ENCODE measurements at regions not wholly inside any gene's neighbourhood (a gene's known extent, or its start where the extent isn't known, plus 50 kb on each side); places are given as distances from the start of the nearest gene placed in this dataset.

- Histone ChIP-seq H3K27ac (ENCODE audit: low read depth, low read length) (no peak overlapping the region), H3K27me3 (replicated peaks in 1 of 4; ENCODE audit: control insufficient read depth in 3 of 4, extremely low read depth in 1 of 4, insufficient read depth in 3 of 4, low read length in 3 of 4) (no peaks in the 10 kb centered on the region), H3K18ac (ENCODE audit: extremely low read depth, low read length) (no peak overlapping the region), H2BK5ac (ENCODE audit: low read depth, low read length) (no peak overlapping the region), H4K91ac (replicated peaks; ENCODE audit: insufficient read length, low read length) (no peak overlapping the region), H3K36me3 (ENCODE audit: control insufficient read depth in 2 of 4, insufficient read depth in 4 of 4, low read length in 3 of 4) (no peaks in the 10 kb centered on the region), H4K5ac (ENCODE audit: insufficient read length, low read depth, low read length) (no peak overlapping the region), H2BK120ac (replicated peaks; ENCODE audit: low read depth, low read length) (no peak overlapping the region), H2AFZ (ENCODE audit: low read length) (no peak overlapping the region), H3K79me1 (ENCODE audit: low read depth, low read length) (no peaks in the 10 kb centered on the region), H3K9me3 (ENCODE audit: insufficient read depth in 2 of 2, low read depth in 1 of 2, low read length in 1 of 2) (no peaks in the 10 kb centered on the region), H4K20me1 (replicated peaks in 1 of 2; ENCODE audit: control insufficient read depth in 1 of 2, insufficient read depth in 2 of 2, low read length in 2 of 2) (no peaks in the 10 kb centered on the region), H3K4me2 (ENCODE audit: insufficient read depth in 1 of 2, low read depth in 2 of 2, low read length in 2 of 2) (no peak overlapping the region), H2BK20ac (ENCODE audit: low read length) (no peak overlapping the region), H2AK5ac (ENCODE audit: low read depth, low read length) (no peak overlapping the region), H3K56ac (replicated peaks; ENCODE audit: insufficient read length, low read depth, low read length) (no peak overlapping the region), H2BK12ac (ENCODE audit: low read depth, low read length) (no peak overlapping the region), H3K79me2 (ENCODE audit: control insufficient read depth in 1 of 2, insufficient read depth in 2 of 2, low read length in 2 of 2) (no peaks in the 10 kb centered on the region), H3K4ac (replicated peaks; ENCODE audit: insufficient read length, low read depth, low read length) (no peak overlapping the region), H3K4me1 (replicated peaks in 1 of 4; ENCODE audit: control insufficient read depth in 3 of 4, insufficient read depth in 4 of 4, low read length in 3 of 4) (no peaks in the 10 kb centered on the region; a peak in 1 of 7 replicates), H4K8ac (ENCODE audit: extremely low read depth, insufficient read depth, low read length) (no peak overlapping the region), H2BK15ac (ENCODE audit: low read length) (no peak overlapping the region), H3K14ac (ENCODE audit: insufficient read length) (no peak overlapping the region), H3K23ac (ENCODE audit: insufficient read length) (no peak overlapping the region), H3K23me2 (ENCODE audit: low read depth, low read length) (no peaks in the 10 kb centered on the region), H3K9ac (replicated peaks in 1 of 4; ENCODE audit: extremely low read depth in 1 of 4, low read depth in 3 of 4, low read length in 3 of 4) (no peak overlapping the region), H3K4me3 (ENCODE audit: extremely low read depth in 1 of 4, insufficient read depth in 2 of 4, low read depth in 3 of 4, low read length in 4 of 4) (no peak overlapping the region)
- FAIRE-seq: no peak
- TF ChIP-seq POLR2A (IDR thresholded peaks at IDR 0.05; ENCODE audit: control extremely low read depth in 1 of 2, low read depth in 2 of 2, low read length in 2 of 2) (no peak), KDM4A (IDR thresholded peaks at IDR 0.05; ENCODE audit: low read depth, low read length, severe bottlenecking) (no peak), YY1 (IDR thresholded peaks at IDR 0.05; ENCODE audit: low read depth, low read length) (no peak), SP4 (IDR thresholded peaks at IDR 0.05; ENCODE audit: low read length) (no peak), CREB1 (IDR thresholded peaks at IDR 0.05) (no peak), CTBP2 (IDR thresholded peaks at IDR 0.05; ENCODE audit: borderline replicate concordance, insufficient read depth, insufficient read length, low read length) (no peak), CHD1 (IDR thresholded peaks at IDR 0.05; ENCODE audit: low read depth, low read length) (no peak), SIRT6 (IDR thresholded peaks at IDR 0.05; ENCODE audit: low read length) (no peak), NANOG (IDR thresholded peaks at IDR 0.05; ENCODE audit: insufficient read depth, low read depth, low read length, poor library complexity, severe bottlenecking) (no peak), ZNF274 (IDR thresholded peaks at IDR 0.05; ENCODE audit: borderline replicate concordance, extremely low read depth, low read length) (no peak), RAD21 (IDR thresholded peaks at IDR 0.05 in 1 of 2, conservative IDR thresholded peaks at IDR 0.05 in 1 of 2; ENCODE audit: low read depth in 2 of 2, low read length in 2 of 2) (no peak), NRF1 (IDR thresholded peaks at IDR 0.05; ENCODE audit: low read depth, low read length) (no peak), EZH2 (IDR thresholded peaks at IDR 0.05; ENCODE audit: low read depth, low read length, severe bottlenecking) (no peak), JUN (IDR thresholded peaks at IDR 0.05; ENCODE audit: low read depth, low read length) (no peak), RBBP5 (IDR thresholded peaks at IDR 0.05; ENCODE audit: borderline replicate concordance, low read depth, low read length) (no peak)
- ChIA-PET POLR2A (ENCODE audit: partially characterized antibody) (no interaction called here), CTCF (ENCODE audit: partially characterized antibody) (interaction anchor here (1.0 kb wide), 1 partner anchor 10 kb away, joined by 4 read pairs; no protein-coding TSS in a partner anchor)
- WGBS, 2 experiments (ENCODE audit: extremely low coverage in 1 of 2, insufficient coverage in 1 of 2, insufficient read length in 1 of 2, insufficient replicate concordance in 2 of 2, low coverage in 1 of 2, low lambda C conversion rate in 2 of 2, missing lambda C conversion rate in 1 of 2): 82% methylated on average over 1 of the region's 1 CpG; no CpG with 5 or more reads in 1 of the 2 experiments
- no peak for DNase-seq (ENCODE audit: low read depth in 1 of 2, low spot score in 2 of 2)
Measured at GRCh38 chr9:90137801-90138200, 504.8 kb downstream of the DIRAS2 start.

Measured in H1 (cell line).